HG02678 (cell line): ENCODE measurements at regions not wholly inside any gene's neighbourhood (a gene's known extent, or its start where the extent isn't known, plus 50 kb on each side); places are given as distances from the start of the nearest gene placed in this dataset.
"Not testable (repeated sequence)": the region's sequence is repeated elsewhere in the genome, so short reads cannot be mapped to it uniquely, and the experiment has no call there.

Experiments used
- ATAC-seq: cut with Tn5 transposase; IDR thresholded peaks from one replicate; pipeline ENCODE4 v1.9.1; 2021; ENCODE audit warnings: mild to moderate bottlenecking, moderate library complexity; ENCODE audit not compliant: unreplicated experiment

DNA sequence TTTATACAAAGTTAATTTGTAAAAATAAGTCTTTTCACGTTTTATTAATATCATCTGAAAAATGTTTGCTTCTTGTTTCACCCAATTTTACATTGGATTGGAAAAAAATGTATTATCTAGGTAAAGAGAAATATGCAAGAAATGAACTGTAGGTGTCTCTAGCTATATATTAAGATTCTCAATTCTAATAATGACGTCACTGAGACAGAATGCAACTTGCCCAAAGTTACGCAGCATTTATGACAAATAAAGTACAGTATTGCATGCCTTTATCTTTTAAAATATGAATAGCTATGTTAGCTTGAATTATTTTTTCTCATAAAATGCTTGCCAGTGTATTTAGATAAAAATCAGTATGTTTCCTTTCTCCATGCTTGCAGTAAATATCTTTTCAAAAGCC lies 728.8 kb downstream of the RERGL start:
- ATAC-seq: no peak

DNA sequence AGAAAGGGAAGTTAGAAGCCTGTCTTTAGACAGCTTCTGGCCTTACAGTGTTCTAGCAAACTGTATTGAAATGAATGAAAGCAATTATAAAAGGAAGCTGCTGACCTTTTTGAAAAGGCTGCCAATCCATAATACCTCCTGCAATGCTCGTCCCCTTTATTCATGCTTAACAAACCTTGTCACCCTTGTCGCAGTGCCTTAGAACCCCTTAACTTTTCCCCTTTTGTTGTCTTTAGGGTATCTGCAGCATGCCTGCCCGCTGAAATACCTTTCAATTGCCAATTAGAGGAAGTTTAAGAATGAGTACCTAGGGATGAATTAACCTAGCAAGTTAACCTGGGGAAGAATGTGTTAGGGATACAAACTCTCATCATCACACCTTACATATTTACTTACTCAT lies 731.2 kb downstream of the RERGL start:
- no peak for ATAC-seq

DNA sequence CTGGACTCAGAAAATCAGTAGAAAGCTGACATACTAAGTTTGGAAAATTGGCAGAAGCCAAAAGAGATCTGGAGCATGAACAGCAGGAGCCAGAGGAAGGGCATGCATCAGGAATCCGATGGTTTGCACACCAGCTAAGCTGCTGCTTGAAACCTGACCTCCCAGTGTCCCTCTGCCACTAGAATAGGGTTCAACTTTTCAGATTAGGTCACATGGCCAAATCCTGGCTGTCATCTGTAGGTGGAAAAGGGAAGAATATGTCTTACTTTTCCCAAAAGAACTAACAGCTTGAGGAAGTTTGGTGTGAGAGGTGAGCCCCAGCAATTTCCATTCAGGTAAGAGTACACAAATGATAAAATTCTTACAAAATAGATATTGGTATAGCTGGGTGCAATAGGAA lies 732.6 kb downstream of the RERGL start:
- ATAC-seq: no peak

DNA sequence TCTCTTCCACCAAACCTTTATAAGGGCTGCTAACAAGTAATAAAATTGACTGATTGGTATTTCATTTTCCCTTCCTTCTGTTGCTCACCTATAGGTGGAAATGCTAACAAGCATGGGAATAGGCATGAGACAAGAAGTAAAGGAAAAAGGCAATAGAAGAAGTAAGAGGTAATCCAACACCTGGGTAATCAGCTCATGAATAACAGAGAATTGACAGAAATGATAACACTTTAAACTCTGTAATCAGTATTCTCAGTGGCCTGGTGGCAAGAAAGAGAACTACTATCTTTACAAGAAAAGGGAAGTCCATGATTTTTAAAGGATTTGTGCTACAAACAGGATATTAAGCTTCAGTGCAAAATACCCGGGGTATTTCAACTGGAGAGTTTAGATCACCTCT lies 737.8 kb downstream of the RERGL start:
- no peak for ATAC-seq

DNA sequence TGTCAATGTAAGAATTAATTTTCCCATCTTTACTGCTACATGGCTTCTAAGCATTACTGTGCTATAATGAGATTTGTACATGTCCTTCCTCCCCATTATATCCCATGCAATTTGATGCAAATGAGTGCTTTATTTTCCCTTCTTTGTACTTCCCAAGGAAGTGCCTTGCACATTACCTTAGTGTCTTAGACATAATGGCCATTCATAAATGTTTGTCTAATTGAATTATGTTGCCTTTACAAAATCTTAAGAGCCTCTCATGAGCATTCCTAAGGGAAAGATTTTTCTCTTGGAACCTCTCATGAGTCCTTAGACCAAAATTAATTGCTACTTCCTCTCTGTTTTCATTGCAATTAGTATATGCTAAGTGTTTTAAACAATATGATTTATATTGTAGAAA lies 741.7 kb downstream of the RERGL start:
- no peak for ATAC-seq

DNA sequence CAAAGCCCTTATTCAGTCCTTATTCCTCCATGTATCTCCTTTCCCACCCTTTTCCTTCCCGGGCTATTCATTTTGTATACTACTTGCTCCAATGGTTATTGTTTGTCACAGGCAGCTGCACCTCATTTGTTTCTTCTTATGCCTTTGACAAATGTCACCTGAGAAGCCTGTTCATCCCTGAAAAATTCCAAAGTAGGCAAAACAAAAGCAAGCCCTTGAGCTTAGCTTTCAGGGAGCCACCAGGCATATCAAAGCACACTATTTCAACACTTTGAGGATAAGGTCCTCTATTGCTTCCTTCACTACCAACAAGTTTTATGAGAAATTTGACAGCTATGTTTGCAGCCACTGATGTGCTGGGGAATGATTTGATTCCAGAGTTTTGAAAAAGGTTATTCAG lies 738.7 kb upstream of the LMO3 start:
- ATAC-seq: no peak

DNA sequence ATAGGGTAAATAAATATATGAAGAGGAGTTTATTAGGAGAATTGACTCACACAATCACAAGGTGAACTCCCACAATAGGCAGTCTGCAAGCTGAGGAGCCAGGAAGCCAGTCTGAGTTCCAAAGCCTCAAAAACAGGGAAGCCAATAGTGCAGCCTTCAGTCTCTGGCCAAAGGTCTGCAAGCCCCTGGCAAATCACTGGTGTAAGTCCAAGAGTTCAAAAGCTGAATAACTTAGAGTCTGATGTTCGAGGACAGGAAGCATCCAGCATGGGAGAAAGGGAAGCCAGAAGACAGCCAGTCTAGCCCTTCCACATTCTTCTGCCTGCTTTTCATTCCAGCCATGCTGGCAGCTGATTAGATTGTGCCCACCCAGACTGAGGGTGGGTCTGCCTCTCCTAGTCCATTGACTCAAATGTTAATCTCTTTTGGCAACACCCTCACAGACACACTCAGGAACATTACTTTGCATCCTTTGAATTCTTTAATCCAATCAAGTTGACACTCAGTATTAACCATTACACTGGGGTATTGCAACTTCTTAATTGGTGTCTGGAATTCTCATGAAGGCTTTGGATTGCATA lies 736.5 kb upstream of the LMO3 start:
- ATAC-seq: no peak

DNA sequence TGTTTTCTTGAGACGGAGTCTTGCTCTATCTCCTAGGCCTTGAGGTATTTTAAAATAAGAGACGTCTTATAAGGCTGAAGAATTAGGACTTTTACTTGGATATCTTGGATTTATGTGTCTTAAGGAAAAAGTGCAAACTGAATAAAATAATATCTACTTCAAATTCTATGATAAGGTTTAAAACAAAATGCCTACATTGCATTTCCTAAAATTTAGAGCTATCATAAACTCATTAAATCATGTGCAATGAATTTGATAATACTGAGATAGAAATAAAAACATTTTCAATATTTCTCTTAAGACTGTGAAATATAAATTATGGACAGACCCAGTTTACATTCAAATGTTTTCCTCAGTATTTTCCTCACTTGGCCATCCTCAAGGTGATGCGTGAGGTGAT lies 729.5 kb upstream of the LMO3 start:
- ATAC-seq: no peak

DNA sequence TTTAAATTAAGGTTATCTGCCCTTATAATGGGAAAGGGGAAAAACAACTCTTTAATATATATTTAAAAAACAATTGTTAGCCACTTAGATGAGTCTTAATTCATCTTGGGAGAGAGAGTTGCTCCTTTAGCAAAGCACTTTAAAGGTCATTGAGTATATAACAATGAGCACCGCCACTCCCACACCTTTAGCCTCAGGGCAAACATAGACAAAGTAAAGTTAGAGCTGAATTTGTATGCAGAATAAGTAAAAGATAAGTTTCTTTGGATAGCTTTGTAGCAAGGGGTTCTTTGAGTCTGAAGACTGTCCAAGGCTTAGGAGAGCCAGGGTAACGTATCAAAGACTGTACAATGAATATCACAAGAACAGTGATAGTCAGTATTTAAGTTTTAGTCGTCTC lies 728.8 kb upstream of the LMO3 start:
- no peak for ATAC-seq

DNA sequence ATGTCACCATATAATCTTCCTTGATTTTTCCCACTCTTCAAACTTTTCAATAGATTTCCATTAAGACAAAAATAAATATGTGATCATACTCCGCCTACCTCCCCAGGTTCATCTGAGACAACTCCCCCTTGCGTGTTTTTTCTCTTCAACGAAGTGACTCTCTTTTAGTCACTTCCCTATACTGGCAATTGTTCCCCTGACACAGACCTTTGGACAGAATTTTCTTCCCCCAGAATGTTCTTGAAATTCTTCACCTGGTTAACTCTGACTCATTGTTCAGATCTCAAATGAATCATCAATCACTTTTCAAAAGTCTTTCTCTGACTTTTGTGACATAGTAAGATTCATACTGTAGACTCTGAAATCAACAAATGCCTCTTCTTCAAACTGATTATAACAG lies 727.3 kb upstream of the LMO3 start:
- ATAC-seq: no peak

DNA sequence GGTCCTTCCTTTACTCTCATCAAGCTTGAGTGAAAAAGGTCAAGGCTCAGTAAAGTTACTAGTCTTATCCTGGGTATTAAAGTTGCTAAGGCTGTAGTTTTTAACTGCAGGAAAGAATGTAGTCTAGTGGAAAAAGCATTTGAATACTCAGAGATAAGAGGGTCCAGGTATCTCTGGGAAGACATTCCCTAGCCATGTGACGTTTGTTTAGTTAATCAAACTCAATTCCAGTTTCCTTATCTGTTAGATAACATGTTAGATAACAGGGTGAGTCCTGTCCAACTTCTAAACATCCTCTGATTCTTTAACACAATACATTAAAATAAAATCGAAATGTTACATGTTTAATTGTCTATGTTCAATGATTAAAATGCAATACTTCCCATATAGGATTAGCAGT lies 720.7 kb upstream of the LMO3 start:
- ATAC-seq: no peak

DNA sequence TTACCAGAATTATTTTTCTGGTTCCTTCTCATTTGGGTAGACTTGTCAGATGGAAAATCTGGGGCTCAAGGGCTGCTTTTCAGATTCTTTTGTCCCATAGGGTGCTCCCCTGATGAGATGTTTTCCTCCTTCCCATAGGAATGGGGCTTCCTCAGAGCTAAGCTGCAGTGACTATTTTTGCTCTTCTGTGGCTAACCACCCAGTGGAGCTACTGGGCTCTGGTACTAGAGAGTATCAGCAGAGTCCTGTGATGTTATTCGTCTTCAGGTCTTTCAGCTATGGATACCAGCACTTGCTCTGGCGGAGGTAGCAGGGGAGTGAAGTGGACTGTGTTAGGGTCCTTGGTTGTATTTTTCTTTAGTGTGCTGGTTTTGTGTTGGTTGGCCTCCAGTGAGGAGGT lies 716.1 kb upstream of the LMO3 start:
- ATAC-seq: no peak

DNA sequence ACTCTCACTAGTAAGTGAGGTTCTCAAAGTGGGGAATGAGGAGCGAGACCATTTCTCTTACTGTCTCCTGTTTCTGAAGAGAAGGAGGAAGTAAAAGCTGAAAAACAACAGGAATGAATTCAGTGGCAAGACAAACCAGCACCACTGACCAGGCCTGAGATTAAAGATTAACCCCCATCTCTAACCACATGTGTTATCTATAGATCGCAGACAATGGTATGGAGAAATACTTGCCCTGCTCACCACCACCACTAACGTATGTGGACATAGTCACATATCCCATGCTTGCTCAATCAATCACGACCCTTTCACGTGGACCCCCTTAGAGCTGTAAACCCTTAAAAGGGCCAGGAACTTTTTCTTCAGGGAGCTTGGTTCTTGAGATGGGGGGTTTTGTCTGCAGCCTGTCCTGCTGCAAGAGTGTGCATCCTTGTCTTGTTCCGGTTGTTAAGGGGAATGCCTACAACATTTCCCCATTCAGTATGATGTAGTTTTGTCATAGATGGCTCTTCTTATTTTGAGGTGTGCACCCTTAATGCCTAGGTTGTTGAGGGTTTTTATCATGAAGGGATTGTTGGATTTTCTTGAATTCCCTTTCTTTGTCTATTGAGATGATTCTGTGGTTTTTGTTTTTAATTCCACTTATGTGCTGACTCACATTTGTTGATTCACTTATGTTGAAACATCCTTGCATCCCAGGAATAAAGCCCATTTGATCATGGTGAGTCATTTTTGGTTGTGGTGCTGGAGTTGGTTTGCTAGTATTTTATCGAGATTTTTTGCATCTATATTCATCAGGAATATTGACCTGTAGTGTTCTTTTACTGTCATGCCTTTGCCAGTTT lies 698.8 kb upstream of the LMO3 start:
- ATAC-seq: no peak

DNA sequence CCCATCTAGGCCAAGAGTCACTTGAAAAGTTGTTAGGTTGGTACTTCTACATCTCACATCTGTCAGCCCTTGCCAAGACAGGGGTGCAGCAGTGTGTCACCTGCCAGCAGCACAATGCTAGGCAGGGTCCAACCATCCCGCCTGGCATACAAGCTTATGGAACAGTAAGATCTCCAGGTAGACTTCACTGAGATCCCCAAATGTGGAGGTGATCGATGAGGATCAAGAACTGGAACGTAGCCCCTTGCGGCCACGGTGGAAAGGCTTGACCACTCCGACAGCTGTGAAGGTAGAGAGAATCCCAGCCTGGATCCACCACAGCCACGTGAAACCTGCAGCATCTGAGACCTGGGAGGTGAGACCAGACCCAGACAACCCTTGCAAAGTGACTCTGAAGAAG lies 696.0 kb upstream of the LMO3 start:
- no peak for ATAC-seq

DNA sequence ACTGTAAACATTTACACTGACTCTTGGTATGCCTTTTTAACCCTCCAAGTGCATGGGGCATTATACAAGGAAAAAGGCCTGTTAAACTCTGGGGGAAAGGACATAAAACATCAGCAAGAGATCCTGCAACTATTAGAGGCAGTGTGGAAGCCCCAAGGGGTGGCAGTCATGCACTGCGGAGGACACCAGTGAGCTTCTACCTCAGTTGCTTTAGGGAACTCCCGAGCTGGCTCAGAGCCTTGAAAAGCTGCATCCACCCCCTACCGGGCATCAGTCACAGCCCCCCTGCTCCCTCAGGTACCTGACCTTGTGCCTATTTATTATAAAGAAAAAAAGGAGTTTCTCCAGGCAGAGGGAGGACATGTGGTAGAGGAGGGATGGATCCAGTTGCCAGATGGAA lies 695.6 kb upstream of the LMO3 start:
- no peak for ATAC-seq

DNA sequence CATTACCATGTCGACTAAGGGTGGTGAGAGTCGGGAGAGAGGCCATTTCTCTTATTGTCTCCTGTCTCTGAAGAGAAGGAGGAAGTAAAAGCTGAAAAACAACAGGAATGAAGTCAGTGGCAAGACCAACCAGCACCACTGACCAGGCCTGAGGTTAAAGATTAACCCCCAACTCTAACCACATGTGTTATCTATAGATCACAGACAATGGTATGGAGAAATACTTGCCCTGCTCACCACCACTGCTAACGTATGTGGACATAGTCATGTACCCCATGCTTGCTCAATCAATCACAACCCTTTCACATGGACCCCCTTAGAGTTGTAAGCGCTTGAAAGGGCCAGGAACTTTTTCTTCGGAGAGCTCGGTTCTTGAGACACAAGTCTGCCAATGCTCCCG lies 690.9 kb upstream of the LMO3 start:
- no peak for ATAC-seq

DNA sequence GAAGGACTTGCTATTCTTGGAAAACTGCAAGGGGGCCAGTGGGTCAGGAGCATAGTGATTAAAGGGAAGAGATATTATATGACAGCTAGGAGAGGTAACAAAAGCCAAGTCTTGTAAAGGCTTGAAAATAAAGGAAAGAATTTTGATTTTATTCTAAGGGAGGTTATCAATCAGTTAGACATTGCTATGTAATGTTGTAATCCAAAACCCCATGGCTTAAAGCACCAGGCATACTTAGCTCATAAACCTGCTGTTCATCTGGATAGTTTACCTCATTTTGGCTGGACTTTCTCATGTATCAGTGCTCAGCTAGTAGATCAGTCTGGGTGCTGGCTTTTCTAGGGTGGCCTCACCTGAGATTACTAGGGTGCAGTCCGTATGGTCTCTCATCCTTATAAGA lies 680.9 kb upstream of the LMO3 start:
- no peak for ATAC-seq

DNA sequence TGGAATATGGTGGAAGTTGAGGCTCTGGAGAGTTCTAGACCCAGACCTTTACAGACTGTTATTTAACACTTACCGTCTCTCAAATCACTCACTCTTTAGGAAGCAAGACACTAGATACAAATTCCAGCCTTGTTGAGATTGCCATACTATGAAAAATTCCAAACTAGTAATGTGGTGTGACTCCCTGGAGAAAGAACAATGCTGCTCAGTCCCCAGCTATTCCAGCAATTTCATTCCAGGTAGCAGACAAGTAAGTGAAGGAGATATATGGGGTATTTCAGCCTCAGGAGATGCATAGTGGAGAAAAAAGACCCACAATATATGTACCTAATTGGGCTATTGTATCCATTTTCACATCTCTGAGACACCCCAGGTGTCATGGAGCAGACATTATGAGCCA lies 678.9 kb upstream of the LMO3 start:
- ATAC-seq: no peak

DNA sequence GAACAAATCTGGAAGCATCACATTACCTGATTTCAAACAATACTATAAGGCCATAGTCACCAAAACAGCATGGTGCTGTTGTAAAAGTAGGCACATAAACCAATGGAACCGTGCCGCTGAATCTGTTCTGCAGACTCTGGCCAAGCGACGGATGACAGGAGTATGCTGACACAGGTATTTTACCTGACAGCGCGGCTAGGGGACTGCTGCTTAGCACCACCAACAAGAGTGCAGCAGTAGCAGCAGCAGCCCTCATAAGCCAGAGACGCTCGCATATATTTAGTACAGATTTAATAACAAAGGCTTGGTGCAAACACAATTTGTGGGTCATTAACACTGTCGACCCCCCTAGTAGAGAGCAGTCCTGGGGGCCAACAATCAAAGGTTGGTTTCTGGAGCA lies 677.6 kb upstream of the LMO3 start:
- ATAC-seq: no peak

DNA sequence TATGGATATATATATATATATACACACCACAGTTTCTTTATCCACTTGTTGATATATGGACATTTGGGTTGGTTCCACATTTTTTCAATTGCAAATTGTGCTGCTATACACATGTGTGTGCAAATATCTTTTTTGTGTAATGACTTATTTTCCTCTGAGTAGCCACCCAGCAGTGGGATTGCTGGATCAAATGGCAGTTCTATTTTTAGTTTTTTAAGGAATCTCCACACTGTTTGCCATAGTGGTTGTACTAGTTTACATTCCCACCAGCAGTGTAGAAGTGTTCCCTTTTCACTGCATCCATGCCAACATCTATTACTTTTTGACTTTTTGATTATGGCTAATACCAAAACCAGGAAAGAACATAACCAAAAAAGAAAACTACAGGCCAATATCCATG lies 676.2 kb upstream of the LMO3 start:
- ATAC-seq: not testable (repeated sequence)

DNA sequence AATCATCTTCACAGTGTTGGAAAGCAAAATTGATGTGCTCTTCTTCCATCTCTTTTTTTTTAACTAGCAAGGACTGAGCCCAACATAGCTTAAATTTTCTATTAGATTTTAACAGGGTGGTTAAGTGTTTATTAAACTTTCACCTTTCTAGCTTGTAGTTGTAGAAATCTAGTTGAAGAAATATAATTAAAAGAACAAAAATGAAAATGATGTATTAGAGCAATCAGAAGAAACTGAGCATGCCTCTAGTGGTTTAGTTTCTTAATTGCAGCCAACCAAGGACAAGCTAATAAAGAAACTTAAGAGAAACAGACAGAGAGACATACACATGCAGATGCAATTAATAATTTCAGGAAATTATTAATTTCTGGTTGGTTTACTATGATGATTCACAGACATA lies 673.0 kb upstream of the LMO3 start:
- no peak for ATAC-seq

DNA sequence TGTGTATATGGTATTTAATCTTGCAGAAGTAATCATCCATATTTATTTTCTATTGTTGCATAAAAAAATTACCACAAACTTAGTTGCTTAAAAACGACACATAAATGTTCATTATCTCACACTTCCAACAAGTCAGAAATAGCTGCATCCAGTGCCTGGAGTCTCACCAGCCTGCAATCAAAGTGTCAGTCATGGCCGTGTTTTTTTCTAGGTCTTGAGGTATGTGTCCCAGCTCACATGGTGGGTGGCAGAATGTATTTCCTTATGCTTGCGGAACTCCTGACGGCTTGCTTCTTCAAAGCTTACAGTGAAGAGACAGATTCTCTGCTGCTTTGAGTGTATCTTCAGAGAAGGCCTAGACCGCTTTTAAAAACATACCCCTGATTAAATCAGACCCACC lies 670.2 kb upstream of the LMO3 start:
- ATAC-seq: no peak

DNA sequence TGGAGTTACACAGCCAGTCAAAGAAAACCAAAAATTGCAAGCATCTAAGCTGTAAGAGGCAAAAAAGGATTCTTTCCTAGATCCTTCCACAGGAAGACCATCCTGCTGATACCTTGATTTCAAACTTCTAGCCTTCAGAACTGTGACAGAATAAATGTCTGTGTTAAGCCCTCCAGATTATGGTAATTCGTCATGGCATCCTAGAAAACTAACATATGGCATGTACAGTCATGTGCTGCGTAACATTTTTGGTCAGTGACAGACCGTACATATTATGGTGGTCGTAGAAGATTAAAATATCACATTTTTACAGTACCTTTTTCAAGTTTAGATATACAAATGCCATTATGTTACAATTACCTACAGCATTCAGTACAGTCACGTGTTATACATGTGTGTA lies 660.9 kb upstream of the LMO3 start:
- no peak for ATAC-seq
